ENCODE measurements at regions not wholly inside any gene's neighbourhood (a gene's known extent, or its start where the extent isn't known, plus 50 kb on each side); places are given as distances from the start of the nearest gene placed in this dataset.

- Histone ChIP-seq H3K4me2 (ENCODE audit: insufficient read depth, insufficient read length, low read length) (no peak overlapping the region), H3K23ac (ENCODE audit: insufficient read length, low read depth, low read length) (no peak overlapping the region), H2BK20ac (ENCODE audit: low read depth, low read length, poor library complexity, severe bottlenecking) (no peak overlapping the region), H3K9me3 (ENCODE audit: control insufficient read depth, low read depth, low read length) (no peaks in the 10 kb centered on the region), H2BK12ac (ENCODE audit: insufficient read length, low read depth, low read length) (no peak overlapping the region), H4K91ac (ENCODE audit: insufficient read length, low read depth, low read length) (no peak overlapping the region), H3K4me1 (ENCODE audit: insufficient read depth, low read length) (no peaks in the 10 kb centered on the region), H3K27me3 (ENCODE audit: insufficient read depth, low read length) (no peaks in the 10 kb centered on the region), H2BK5ac (ENCODE audit: insufficient read length, low read length) (no peak overlapping the region), H3K79me2 (ENCODE audit: insufficient read depth, low read length) (no peaks in the 10 kb centered on the region), H2BK120ac (ENCODE audit: low read depth, low read length, poor library complexity, severe bottlenecking) (no peak overlapping the region), H3K23me2 (ENCODE audit: insufficient read length, low read depth, low read length, poor library complexity, severe bottlenecking) (no peaks in the 10 kb centered on the region), H3K79me1 (ENCODE audit: insufficient read depth, low read depth, low read length, poor library complexity, severe bottlenecking) (no peaks in the 10 kb centered on the region), H4K8ac (replicated peaks; ENCODE audit: insufficient read length, low read depth, low read length) (no peak overlapping the region), H4K5ac (ENCODE audit: insufficient read length, low read depth, low read length) (no peak overlapping the region), H2AK5ac (ENCODE audit: insufficient read length, low read length) (no peak overlapping the region), H2BK15ac (ENCODE audit: low read depth, low read length) (no peak overlapping the region), H3K14ac (ENCODE audit: insufficient read depth, low read length) (no peak overlapping the region), H3K56ac (ENCODE audit: insufficient read length, low read depth, low read length) (no peak overlapping the region), H3K4ac (ENCODE audit: low read depth, low read length) (no peak overlapping the region), H3K9ac (ENCODE audit: extremely low read depth, insufficient read length, low read length) (no peak overlapping the region), H4K20me1 (ENCODE audit: control insufficient read depth, insufficient read depth, insufficient read length) (no peaks in the 10 kb centered on the region), H2AFZ (ENCODE audit: low read length) (no peak overlapping the region), H3K18ac (ENCODE audit: insufficient read length, low read depth, low read length) (no peak overlapping the region), H3T11ph (ENCODE audit: low read length) (no peak overlapping the region), H3K27ac (ENCODE audit: insufficient read length, low read depth, low read length) (no peak overlapping the region)
- H3K27me3 Mint-ChIP-seq (ENCODE audit: low read depth) = no peaks in the 10 kb centered on the region; the same call in 1 of the 2 replicates
- no peak for DNase-seq
- H3K36me3 Mint-ChIP-seq (ENCODE audit: insufficient read depth in 1 of 3, low read depth in 3 of 3) = no peaks in the 10 kb centered on the region; a peak in 1 of 7 replicates
- no peak overlapping the region for H3K4me3 Mint-ChIP-seq
- no peak for TF ChIP-seq CTCF (conservative IDR thresholded peaks at IDR 0.05)
- no peaks in the 10 kb centered on the region for H3K4me1 Mint-ChIP-seq
- no CpG with 5 or more reads among the region's 11 CpGs for WGBS (ENCODE audit: extremely low coverage, insufficient read length, low lambda C conversion rate)
- H3K27ac Mint-ChIP-seq = no peak overlapping the region
- H3K9me3 Mint-ChIP-seq = peaks cover 3 to 5% of the 10 kb centered on the region in 2 experiments; a peak in 2 of 5 replicates
Measured at GRCh38 chr2:221334481-221335218, 237.5 kb downstream of the EPHA4 start.
